KMS-11 (cell line): ENCODE measurements at regions not wholly inside any gene's neighbourhood (a gene's known extent, or its start where the extent isn't known, plus 50 kb on each side); places are given as distances from the start of the nearest gene placed in this dataset.
"Not testable (repeated sequence)": the region's sequence is repeated elsewhere in the genome, so short reads cannot be mapped to it uniquely, and the experiment has no call there.

Source experiments
- H2AFZ ChIP-seq: fragments of 200-600 bp; sonication (generic); 2 replicates; pipeline ENCODE4 v1.6.1; 2016; ENCODE audit warnings: antibody characterized with exemption, mixed run types, low read depth
- H3K27ac ChIP-seq: fragments of 200-600 bp; sonication (generic); 2 replicates; pipeline ENCODE4 v1.6.1; 2016; ENCODE audit warnings: mild to moderate bottlenecking, mixed run types
- H3K27me3 ChIP-seq: fragments of 200-600 bp; sonication (generic); 2 replicates; pipeline ENCODE4 v1.6.1; 2017; ENCODE audit warnings: mild to moderate bottlenecking, low read depth, mixed run types, moderate library complexity; ENCODE audit not compliant: insufficient read depth
- H3K36me3 ChIP-seq: fragments of 200-600 bp; sonication (generic); 2 replicates; pipeline ENCODE4 v1.6.1; 2017; ENCODE audit warnings: mild to moderate bottlenecking, mixed run types; ENCODE audit not compliant: insufficient read depth
- H3K4me1 ChIP-seq: fragments of 200-600 bp; sonication (generic); 2 replicates; pipeline ENCODE4 v1.6.1; 2016; ENCODE audit warnings: mild to moderate bottlenecking, low read depth, mixed run types; ENCODE audit not compliant: poor library complexity, severe bottlenecking
- H3K4me2 ChIP-seq: fragments of 200-600 bp; sonication (generic); 2 replicates; pipeline ENCODE4 v1.7.0; 2016; ENCODE audit warnings: mild to moderate bottlenecking, mixed run types
- H3K4me3 ChIP-seq: fragments of 200-600 bp; sonication (generic); IDR thresholded peaks from 2 replicates; pipeline ENCODE4 v1.6.1; 2017; ENCODE audit warnings: low read depth, low read length, mixed read lengths; ENCODE audit not compliant: insufficient read depth
- H3K79me2 ChIP-seq: fragments of 200-600 bp; sonication (generic); 2 replicates; pipeline ENCODE4 v1.6.1; 2016; ENCODE audit warnings: low read depth, mixed run types; ENCODE audit not compliant: insufficient read depth
- H3K9ac ChIP-seq: fragments of 200-600 bp; sonication (generic); 2 replicates; pipeline ENCODE4 v1.6.1; 2016; ENCODE audit warnings: mild to moderate bottlenecking, mixed run types
- H4K20me1 ChIP-seq: fragments of 200-600 bp; sonication (generic); 2 replicates; pipeline ENCODE4 v1.6.1; 2016; ENCODE audit warnings: mild to moderate bottlenecking, mixed run types; ENCODE audit not compliant: insufficient read depth
- TF ChIP-seq, protein P1 (sequence below): fragments of 200-600 bp; sonication (generic); conservative IDR thresholded peaks from 2 replicates; pipeline ENCODE4 v1.6.1; 2017; ENCODE audit warnings: low read depth, mild to moderate bottlenecking, antibody characterized with exemption, low read length, moderate library complexity, mixed read lengths

DNA sequence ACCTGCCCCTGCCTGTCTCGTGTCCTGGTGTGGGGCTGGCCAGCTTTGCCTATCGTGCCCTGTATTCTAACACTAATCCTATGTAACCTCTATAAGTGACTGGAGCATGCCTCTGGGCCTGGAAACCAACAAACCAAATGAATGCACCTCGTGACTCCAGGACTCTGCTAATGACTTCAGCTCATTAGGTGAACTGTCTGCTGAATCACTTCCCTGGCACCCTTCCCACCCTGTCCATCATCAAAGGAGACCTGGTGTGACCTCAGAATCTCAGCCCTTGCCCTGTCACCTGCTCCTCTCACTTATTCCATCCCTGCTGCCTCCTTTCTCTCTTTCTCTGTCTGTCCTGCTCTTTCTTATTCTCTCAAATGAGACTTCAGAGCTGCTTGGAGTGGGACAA lies 322.4 kb downstream of the CBLN1 start:
- no peaks in the 10 kb centered on the region for H3K27me3 ChIP-seq
- no peaks in the 10 kb centered on the region for H3K4me1 ChIP-seq
- no peak overlapping the region for H3K27ac ChIP-seq
- H3K79me2 ChIP-seq = no peaks in the 10 kb centered on the region
- H3K4me2 ChIP-seq = no peak overlapping the region
- H3K4me3 ChIP-seq = no peak overlapping the region
- TF ChIP-seq, protein P1, sequence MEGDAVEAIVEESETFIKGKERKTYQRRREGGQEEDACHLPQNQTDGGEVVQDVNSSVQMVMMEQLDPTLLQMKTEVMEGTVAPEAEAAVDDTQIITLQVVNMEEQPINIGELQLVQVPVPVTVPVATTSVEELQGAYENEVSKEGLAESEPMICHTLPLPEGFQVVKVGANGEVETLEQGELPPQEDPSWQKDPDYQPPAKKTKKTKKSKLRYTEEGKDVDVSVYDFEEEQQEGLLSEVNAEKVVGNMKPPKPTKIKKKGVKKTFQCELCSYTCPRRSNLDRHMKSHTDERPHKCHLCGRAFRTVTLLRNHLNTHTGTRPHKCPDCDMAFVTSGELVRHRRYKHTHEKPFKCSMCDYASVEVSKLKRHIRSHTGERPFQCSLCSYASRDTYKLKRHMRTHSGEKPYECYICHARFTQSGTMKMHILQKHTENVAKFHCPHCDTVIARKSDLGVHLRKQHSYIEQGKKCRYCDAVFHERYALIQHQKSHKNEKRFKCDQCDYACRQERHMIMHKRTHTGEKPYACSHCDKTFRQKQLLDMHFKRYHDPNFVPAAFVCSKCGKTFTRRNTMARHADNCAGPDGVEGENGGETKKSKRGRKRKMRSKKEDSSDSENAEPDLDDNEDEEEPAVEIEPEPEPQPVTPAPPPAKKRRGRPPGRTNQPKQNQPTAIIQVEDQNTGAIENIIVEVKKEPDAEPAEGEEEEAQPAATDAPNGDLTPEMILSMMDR = no peak
- H4K20me1 ChIP-seq = no peaks in the 10 kb centered on the region
- H3K36me3 ChIP-seq = no peaks in the 10 kb centered on the region
- H3K9ac ChIP-seq = no peak overlapping the region
- no peak overlapping the region for H2AFZ ChIP-seq

DNA sequence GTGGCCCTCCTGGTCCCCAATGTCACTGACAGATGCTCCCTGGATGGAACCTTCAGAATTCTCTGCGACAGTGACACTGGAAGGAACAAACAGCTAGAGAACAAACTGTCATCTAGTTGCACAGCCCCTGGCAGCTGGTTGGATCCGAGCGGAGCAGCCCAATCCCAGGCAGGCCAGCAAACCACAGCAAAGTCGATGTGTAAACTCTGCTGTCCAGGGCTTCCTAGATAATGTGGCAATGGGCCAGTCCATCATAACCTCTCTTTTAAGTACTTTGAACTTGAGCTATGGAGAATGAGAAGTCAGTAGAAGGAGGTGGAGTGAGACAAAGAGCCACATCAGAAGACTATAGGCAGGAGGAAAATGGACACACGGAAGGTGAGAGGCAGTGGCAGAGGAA lies 323.0 kb downstream of the CBLN1 start:
- H3K4me3 ChIP-seq = no peak overlapping the region
- H3K79me2 ChIP-seq = no peaks in the 10 kb centered on the region
- H3K4me1 ChIP-seq = no peaks in the 10 kb centered on the region
- H3K27me3 ChIP-seq = no peaks in the 10 kb centered on the region
- no peak overlapping the region for H3K27ac ChIP-seq
- H3K9ac ChIP-seq = no peak overlapping the region
- TF ChIP-seq, protein P1 = no peak
- H4K20me1 ChIP-seq = no peaks in the 10 kb centered on the region
- no peak overlapping the region for H2AFZ ChIP-seq
- no peaks in the 10 kb centered on the region for H3K36me3 ChIP-seq
- no peak overlapping the region for H3K4me2 ChIP-seq

DNA sequence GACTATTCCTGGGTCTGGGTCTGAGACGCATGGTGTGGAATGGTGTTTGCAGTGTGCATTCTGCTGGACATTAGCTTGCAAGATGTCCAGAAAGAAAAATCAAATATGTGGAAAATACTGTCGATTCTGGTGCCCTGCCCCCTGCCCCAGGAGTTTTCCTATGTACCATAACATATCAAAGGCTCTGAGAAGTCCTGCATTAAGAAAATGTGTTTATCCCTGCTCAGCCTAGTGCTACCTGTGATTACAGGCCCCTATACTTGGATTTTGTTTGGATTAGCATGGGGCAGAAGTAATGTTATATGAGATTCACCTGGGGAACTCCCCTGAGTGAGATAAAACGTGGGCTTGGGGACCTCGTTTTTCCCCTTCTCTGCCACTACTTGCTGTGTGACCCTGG lies 325.0 kb downstream of the CBLN1 start:
- TF ChIP-seq, protein P1 = no peak
- Histone ChIP-seq H2AFZ (no peak overlapping the region), H3K27ac (no peak overlapping the region), H3K4me1 (no peaks in the 10 kb centered on the region), H3K36me3 (no peaks in the 10 kb centered on the region), H3K79me2 (no peaks in the 10 kb centered on the region), H3K9ac (no peak overlapping the region), H3K27me3 (no peaks in the 10 kb centered on the region), H4K20me1 (no peaks in the 10 kb centered on the region), H3K4me3 (no peak overlapping the region), H3K4me2 (no peak overlapping the region)

DNA sequence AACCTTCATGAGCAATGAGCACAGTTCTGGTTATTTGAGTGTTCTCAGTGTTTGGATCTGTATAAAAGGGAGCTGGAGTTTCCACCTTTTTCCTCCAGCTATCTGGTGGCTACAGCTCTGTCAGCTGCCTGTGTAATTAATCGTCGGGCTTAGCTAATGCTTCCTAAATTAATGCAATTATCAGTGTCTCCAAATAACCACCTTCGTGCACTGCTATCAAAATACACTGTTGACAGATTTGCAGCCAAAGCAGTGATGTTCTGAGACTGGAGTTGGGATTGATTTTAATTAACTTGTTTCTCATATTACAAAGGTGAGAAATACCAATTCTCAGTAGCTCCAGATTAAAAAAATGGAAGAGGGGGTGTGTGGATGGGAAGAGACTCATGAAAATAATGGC lies 325.8 kb downstream of the CBLN1 start:
- Histone ChIP-seq H3K36me3 (no peaks in the 10 kb centered on the region), H3K9ac (no peak overlapping the region), H3K4me2 (no peak overlapping the region), H3K27me3 (no peaks in the 10 kb centered on the region), H3K4me3 (no peak overlapping the region), H3K4me1 (no peaks in the 10 kb centered on the region), H3K27ac (no peak overlapping the region), H4K20me1 (no peaks in the 10 kb centered on the region), H2AFZ (no peak overlapping the region), H3K79me2 (no peaks in the 10 kb centered on the region)
- TF ChIP-seq, protein P1 = no peak

DNA sequence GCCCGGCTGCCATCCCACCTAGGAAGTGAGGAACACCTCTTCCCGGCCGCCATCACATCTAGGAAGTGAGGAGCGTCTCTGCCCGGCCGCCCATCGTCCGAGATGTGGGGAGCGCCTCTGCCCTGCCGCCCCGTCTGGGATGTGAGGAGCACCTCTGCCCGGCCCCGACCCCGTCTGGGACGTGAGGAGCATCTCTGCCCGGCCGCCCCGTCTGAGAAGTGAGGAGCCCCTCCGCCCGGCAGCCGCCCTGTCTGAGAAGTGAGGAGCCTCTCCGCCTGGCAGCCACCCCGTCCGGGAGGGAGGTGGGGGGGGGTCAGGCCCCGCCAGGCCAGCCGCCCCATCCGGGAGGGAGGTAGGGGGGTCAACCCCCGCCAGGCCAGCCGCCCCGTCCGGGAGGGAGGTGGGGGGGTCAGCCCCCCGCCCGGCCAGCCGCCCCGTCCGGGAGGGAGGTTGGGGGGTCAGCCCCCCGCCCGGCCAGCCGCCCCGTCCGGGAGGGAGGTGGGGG lies 330.0 kb downstream of the CBLN1 start:
- H3K4me3 ChIP-seq, H3K27ac ChIP-seq, H3K79me2 ChIP-seq, H3K4me1 ChIP-seq, H3K27me3 ChIP-seq, H4K20me1 ChIP-seq, H3K36me3 ChIP-seq, H3K4me2 ChIP-seq, H3K9ac ChIP-seq, H2AFZ ChIP-seq: not testable (repeated sequence)
